SK-N-SH treated with all-trans-retinoic acid at 6 μM for 48 hours (cell line): ENCODE measurements at regions not wholly inside any gene's neighbourhood (a gene's known extent, or its start where the extent isn't known, plus 50 kb on each side); places are given as distances from the start of the nearest gene placed in this dataset.

Experiments
- RARB ChIP-seq: fragments of 250-450 bp; sonication (Bioruptor Pico); IDR thresholded peaks from 2 replicates; pipeline ENCODE4 v1.8.0; 2021; ENCODE audit warnings: mild to moderate bottlenecking, moderate library complexity
- ZFP3 ChIP-seq: fragments of 250-450 bp; sonication (Bioruptor Pico); IDR thresholded peaks from 2 replicates; pipeline ENCODE4 v1.5.0; 2020; ENCODE audit warnings: mild to moderate bottlenecking, moderate library complexity
- TF ChIP-seq, protein P1 (sequence below): fragments of 250-450 bp; sonication (Bioruptor Pico); IDR thresholded peaks from 2 replicates; pipeline ENCODE4 v1.5.0; 2020; ENCODE audit warnings: mild to moderate bottlenecking, moderate library complexity
- TF ChIP-seq, protein P2 (sequence below): fragments of 250-450 bp; sonication (Bioruptor Pico); IDR thresholded peaks from 2 replicates; pipeline ENCODE4 v1.5.1; 2021; ENCODE audit warnings: mild to moderate bottlenecking, moderate library complexity

DNA sequence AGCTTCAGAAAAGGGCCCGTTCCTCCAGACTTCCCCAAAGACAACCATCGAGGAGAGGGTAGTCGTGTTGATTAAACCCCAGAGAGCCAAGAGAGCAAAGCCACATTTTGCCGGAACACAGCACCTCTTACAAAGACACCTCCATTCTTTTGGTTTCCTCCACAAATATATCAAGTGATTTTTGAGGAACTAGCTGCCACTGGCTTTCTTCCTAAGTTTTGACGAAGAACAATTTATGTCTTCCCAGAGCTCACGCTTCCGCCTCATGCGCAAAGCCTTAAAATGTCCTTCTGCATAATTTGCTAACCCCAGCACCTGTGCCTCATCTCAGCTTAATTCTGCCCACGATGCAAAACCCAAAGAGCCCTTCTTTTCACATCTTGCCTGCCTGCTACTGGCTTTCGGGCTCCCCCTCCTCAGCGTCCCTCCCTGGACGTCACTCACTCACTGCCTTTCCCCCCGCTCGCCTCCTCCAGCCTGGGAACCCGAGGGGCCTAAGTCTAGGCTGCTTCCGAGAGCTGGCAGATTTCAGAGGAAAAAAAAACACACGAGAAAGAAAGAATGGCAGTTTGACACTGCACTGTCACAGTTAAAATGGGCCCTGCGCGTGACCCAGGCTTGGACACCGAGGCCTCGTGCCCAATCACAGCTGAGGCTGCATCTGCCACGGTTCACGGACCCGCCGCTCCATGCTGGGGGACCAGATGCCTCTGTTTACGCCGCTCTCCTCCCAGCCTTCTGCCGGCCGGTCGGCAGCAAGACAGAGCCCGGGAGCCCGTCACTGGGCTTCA lies 77.6 kb upstream of the IFNAR2 start:
- TF ChIP-seq, protein P1, sequence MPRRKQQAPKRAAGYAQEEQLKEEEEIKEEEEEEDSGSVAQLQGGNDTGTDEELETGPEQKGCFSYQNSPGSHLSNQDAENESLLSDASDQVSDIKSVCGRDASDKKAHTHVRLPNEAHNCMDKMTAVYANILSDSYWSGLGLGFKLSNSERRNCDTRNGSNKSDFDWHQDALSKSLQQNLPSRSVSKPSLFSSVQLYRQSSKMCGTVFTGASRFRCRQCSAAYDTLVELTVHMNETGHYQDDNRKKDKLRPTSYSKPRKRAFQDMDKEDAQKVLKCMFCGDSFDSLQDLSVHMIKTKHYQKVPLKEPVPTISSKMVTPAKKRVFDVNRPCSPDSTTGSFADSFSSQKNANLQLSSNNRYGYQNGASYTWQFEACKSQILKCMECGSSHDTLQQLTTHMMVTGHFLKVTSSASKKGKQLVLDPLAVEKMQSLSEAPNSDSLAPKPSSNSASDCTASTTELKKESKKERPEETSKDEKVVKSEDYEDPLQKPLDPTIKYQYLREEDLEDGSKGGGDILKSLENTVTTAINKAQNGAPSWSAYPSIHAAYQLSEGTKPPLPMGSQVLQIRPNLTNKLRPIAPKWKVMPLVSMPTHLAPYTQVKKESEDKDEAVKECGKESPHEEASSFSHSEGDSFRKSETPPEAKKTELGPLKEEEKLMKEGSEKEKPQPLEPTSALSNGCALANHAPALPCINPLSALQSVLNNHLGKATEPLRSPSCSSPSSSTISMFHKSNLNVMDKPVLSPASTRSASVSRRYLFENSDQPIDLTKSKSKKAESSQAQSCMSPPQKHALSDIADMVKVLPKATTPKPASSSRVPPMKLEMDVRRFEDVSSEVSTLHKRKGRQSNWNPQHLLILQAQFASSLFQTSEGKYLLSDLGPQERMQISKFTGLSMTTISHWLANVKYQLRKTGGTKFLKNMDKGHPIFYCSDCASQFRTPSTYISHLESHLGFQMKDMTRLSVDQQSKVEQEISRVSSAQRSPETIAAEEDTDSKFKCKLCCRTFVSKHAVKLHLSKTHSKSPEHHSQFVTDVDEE (CRISPR knock-in tag), result no peak
- TF ChIP-seq RARB (no peak), ZFP3 (no peak)
- TF ChIP-seq, protein P2, sequence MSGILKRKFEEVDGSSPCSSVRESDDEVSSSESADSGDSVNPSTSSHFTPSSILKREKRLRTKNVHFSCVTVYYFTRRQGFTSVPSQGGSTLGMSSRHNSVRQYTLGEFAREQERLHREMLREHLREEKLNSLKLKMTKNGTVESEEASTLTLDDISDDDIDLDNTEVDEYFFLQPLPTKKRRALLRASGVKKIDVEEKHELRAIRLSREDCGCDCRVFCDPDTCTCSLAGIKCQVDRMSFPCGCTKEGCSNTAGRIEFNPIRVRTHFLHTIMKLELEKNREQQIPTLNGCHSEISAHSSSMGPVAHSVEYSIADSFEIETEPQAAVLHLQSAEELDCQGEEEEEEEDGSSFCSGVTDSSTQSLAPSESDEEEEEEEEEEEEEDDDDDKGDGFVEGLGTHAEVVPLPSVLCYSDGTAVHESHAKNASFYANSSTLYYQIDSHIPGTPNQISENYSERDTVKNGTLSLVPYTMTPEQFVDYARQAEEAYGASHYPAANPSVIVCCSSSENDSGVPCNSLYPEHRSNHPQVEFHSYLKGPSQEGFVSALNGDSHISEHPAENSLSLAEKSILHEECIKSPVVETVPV (CRISPR knock-in tag), result no peak
